Calu3 (cell line): ENCODE measurements at regions not wholly inside any gene's neighbourhood (a gene's known extent, or its start where the extent isn't known, plus 50 kb on each side); places are given as distances from the start of the nearest gene placed in this dataset.
"Not testable (repeated sequence)": the region's sequence is repeated elsewhere in the genome, so short reads cannot be mapped to it uniquely, and the experiment has no call there.

ENCODE experiments used
- BruUV-seq: library from RNA; stranded (reverse); fragments of 400-500 nt; replicated peaks from 2 replicates; lab custom pipeline; 2021; lab: Mats Ljungman, UMichigan
- CTCF ChIA-PET: fragments of 300-600 bp; sonication (Branson Sonifier 250); formaldehyde crosslinking; loops from one replicate; lab custom pipeline; 2022; ENCODE audit warnings: antibody characterized with exemption; lab: Charles Lee
- DNase-seq: peaks from one replicate; pipeline ENCODE4 v3.0.0; 2022
- H3K27ac Mint-ChIP-seq: one replicate; pipeline ENCODE4 v1.8.0; 2022; ENCODE audit warnings: mixed read lengths; ENCODE audit not compliant: unreplicated experiment
- H3K27me3 Mint-ChIP-seq: one replicate; pipeline ENCODE4 v1.8.0; 2022; ENCODE audit warnings: mixed read lengths; ENCODE audit not compliant: unreplicated experiment
- H3K36me3 Mint-ChIP-seq: one replicate; pipeline ENCODE4 v1.8.0; 2022; ENCODE audit warnings: mild to moderate bottlenecking, moderate library complexity, mixed read lengths; ENCODE audit not compliant: insufficient read depth, unreplicated experiment
- H3K4me1 Mint-ChIP-seq: one replicate; pipeline ENCODE4 v1.8.0; 2022; ENCODE audit warnings: mild to moderate bottlenecking, low read depth, mixed read lengths; ENCODE audit not compliant: unreplicated experiment
- H3K4me3 Mint-ChIP-seq: one replicate; pipeline ENCODE4 v1.8.0; 2022; ENCODE audit warnings: mild to moderate bottlenecking, low read depth, moderate library complexity, mixed read lengths; ENCODE audit not compliant: unreplicated experiment
- H3K9me3 Mint-ChIP-seq: one replicate; pipeline ENCODE4 v1.8.0; 2022; ENCODE audit warnings: low read depth, mixed read lengths; ENCODE audit not compliant: unreplicated experiment
- intact Hi-C: fragments of 100-400 bp; cut with micrococcal nuclease; formaldehyde crosslinking; loops from one replicate; pipeline ENCODE4 v1.10.0; 2022; ENCODE audit not compliant: unreplicated experiment
- TF ChIP-seq, protein P1 (sequence below): fragments of 200-600 bp; IDR thresholded peaks from one replicate; pipeline ENCODE4 v1.8.0; 2022; ENCODE audit warnings: antibody characterized with exemption; ENCODE audit not compliant: unreplicated experiment

GRCh38 chr9:100739208-100739607, 161.3 kb downstream of the CAVIN4 start:
- intact Hi-C loops: no loop called here
- TF ChIP-seq, protein P1, sequence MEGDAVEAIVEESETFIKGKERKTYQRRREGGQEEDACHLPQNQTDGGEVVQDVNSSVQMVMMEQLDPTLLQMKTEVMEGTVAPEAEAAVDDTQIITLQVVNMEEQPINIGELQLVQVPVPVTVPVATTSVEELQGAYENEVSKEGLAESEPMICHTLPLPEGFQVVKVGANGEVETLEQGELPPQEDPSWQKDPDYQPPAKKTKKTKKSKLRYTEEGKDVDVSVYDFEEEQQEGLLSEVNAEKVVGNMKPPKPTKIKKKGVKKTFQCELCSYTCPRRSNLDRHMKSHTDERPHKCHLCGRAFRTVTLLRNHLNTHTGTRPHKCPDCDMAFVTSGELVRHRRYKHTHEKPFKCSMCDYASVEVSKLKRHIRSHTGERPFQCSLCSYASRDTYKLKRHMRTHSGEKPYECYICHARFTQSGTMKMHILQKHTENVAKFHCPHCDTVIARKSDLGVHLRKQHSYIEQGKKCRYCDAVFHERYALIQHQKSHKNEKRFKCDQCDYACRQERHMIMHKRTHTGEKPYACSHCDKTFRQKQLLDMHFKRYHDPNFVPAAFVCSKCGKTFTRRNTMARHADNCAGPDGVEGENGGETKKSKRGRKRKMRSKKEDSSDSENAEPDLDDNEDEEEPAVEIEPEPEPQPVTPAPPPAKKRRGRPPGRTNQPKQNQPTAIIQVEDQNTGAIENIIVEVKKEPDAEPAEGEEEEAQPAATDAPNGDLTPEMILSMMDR: no peak

GRCh38 chr9:100739666-100740065, 161.8 kb downstream of the CAVIN4 start:
- CTCF ChIA-PET: no interaction called here
- H3K27me3 Mint-ChIP-seq: no peaks in the 10 kb centered on the region

More at GRCh38 chr9:100739208-100739607, 161.3 kb downstream of the CAVIN4 start:
- CTCF ChIA-PET: interaction anchor here (0.8 kb wide), 1 partner anchor 13 kb away, joined by 4 read pairs; no protein-coding TSS in a partner anchor
- BruUV-seq: no TSS peak
- peaks cover 13% of the 10 kb centered on the region for H3K4me1 Mint-ChIP-seq
- no peaks in the 10 kb centered on the region for H3K27me3 Mint-ChIP-seq
- H3K4me3 Mint-ChIP-seq: no peak overlapping the region
- H3K9me3 Mint-ChIP-seq: no peaks in the 10 kb centered on the region
- H3K27ac Mint-ChIP-seq: no peak overlapping the region
- no peaks in the 10 kb centered on the region for H3K36me3 Mint-ChIP-seq
- DNase-seq: no peak

GRCh38 chr9:100748930-100749329, 171.1 kb downstream of the CAVIN4 start:
- H3K4me3 Mint-ChIP-seq, H3K9me3 Mint-ChIP-seq, H3K36me3 Mint-ChIP-seq, intact Hi-C loops, DNase-seq, H3K27me3 Mint-ChIP-seq, H3K27ac Mint-ChIP-seq, H3K4me1 Mint-ChIP-seq, BruUV-seq: not testable (repeated sequence)
- CTCF ChIA-PET: interaction anchor here (0.6 kb wide), 1 partner anchor 69 kb away, joined by 7 read pairs; no protein-coding TSS in a partner anchor

More at GRCh38 chr9:100739666-100740065, 161.8 kb downstream of the CAVIN4 start:
- intact Hi-C loops: no loop called here
- peaks cover 13% of the 10 kb centered on the region for H3K4me1 Mint-ChIP-seq
- no TSS peak for BruUV-seq
- H3K36me3 Mint-ChIP-seq: no peaks in the 10 kb centered on the region
- DNase-seq: peak; percentile 47
- H3K9me3 Mint-ChIP-seq: no peaks in the 10 kb centered on the region
- peak overlapping the region; percentile 13 for H3K4me3 Mint-ChIP-seq
- H3K27ac Mint-ChIP-seq: no peak overlapping the region
- TF ChIP-seq, protein P1: no peak

- DNase-seq: no peak
- intact Hi-C loops: no loop called here
- Mint-ChIP-seq H3K36me3 (peaks cover 5% of the 10 kb centered on the region), H3K27ac (no peak overlapping the region), H3K27me3 (no peaks in the 10 kb centered on the region), H3K9me3 (no peaks in the 10 kb centered on the region), H3K4me1 (no peaks in the 10 kb centered on the region), H3K4me3 (no peak overlapping the region)
- TF ChIP-seq, protein P1: no peak
- CTCF ChIA-PET: no interaction called here
- BruUV-seq: no TSS peak
These were observed 178.3 kb downstream of the CAVIN4 start for GRCh38 chr9:100756217-100756616.

DNA sequence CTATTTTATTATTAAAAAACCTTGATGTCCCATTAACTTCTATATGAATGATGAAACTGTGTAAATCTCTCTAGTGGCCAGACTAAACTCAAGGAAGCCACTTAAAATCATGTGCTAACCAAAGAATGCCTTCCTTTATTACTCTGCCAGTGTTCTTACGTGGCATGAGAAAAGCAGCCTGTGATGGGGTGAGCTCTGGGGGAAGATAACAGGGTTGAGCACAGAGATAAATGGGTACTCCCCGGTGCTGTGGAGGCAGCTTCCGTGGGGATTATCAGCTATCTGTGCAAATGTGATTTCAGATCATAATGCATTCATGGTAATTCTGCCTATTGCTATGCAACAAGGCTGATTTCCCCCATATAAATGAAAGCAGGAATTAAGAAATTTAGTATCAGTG, 181.3 kb downstream of the CAVIN4 start:
- Mint-ChIP-seq H3K27ac (no peak overlapping the region), H3K9me3 (no peaks in the 10 kb centered on the region), H3K36me3 (peaks cover 5% of the 10 kb centered on the region), H3K4me3 (no peak overlapping the region), H3K27me3 (no peaks in the 10 kb centered on the region), H3K4me1 (no peaks in the 10 kb centered on the region)
- BruUV-seq: no TSS peak
- intact Hi-C loops: no loop called here
- CTCF ChIA-PET: no interaction called here
- DNase-seq: no peak
- TF ChIP-seq, protein P1: no peak
